Hepatocyte (in vitro differentiated cells): ENCODE measurements at regions not wholly inside any gene's neighbourhood (a gene's known extent, or its start where the extent isn't known, plus 50 kb on each side); places are given as distances from the start of the nearest gene placed in this dataset.

Source experiments
- CTCF ChIP-seq: fragments of 200-600 bp; sonication (generic); IDR thresholded peaks from 2 replicates; pipeline ENCODE4 v1.5.1; 2016; ENCODE audit warnings: antibody characterized with exemption, mild to moderate bottlenecking; ENCODE audit not compliant: poor library complexity
- EZH2 ChIP-seq: fragments of 200-600 bp; sonication (generic); IDR thresholded peaks from 2 replicates; pipeline ENCODE4 v1.6.1; 2016; ENCODE audit warnings: antibody characterized with exemption, mild to moderate bottlenecking, borderline replicate concordance
- EZH2phosphoT487 ChIP-seq: fragments of 200-600 bp; sonication (generic); IDR thresholded peaks from one replicate; pipeline ENCODE4 v1.6.1; 2018; ENCODE audit warnings: antibody characterized with exemption, mild to moderate bottlenecking, low read depth, moderate library complexity; ENCODE audit not compliant: unreplicated experiment, severe bottlenecking

GRCh38 chr5:114255260-114255659 is 106.6 kb upstream of the KCNN2 start:
- TF ChIP-seq CTCF (no peak), EZH2 (no peak), EZH2phosphoT487 (no peak)
